KBM-7 (cell line): ENCODE measurements at regions not wholly inside any gene's neighbourhood (a gene's known extent, or its start where the extent isn't known, plus 50 kb on each side); places are given as distances from the start of the nearest gene placed in this dataset.
"Not testable (repeated sequence)": the region's sequence is repeated elsewhere in the genome, so short reads cannot be mapped to it uniquely, and the experiment has no call there.

Source experiments
- DNase-seq: peaks from one replicate; pipeline ENCODE4 v3.0.0-alpha.2; 2015
- in situ Hi-C: fragments of 300-500 bp; cut with MboI; formaldehyde crosslinking; loops from 2 replicates; pipeline ENCODE4 v1.14.3; 2020; ENCODE audit warnings: low sequenced_read_pairs, low pct_unique_long_range_greater_than_20kb, mixed read lengths

DNA sequence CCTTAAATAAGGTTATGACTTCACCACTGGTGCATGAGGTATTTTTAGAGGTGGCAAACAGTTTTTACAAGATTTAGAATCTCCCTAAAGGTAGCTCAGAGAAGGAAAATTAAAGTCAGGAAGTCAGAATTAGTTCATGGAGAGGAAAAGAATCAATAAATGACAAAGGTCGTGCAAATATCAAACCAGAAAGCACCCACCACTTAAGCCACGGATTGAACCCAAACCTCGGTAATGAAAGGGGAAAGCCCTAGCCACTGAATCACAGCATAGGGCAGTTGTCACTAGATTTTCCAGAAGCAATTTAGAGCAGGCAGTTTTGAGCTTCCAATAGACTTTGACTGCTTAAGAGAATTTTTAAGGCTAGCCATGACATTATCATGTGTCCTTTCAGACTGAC lies 1590.4 kb downstream of the SLITRK1 start:
- in situ Hi-C loops: no loop called here
- DNase-seq: no peak

DNA sequence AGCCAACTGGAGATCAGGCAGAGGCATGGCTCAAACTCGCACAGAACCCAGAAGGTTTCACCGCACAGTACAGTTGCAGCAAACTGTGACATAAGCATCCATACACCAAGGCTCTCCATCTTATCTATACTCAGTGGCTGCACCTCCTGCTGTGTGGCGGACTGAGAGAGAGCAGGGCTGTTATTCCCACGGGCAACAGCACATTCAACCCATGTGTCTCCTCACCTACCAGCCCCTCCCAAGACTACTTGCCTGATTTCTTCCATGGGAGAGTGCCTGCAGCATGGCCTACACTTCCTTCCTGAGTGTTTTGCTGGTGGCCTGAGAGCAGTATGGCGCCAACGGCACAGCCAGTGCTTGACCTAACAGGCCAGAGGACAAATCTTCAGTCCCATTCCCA lies 1606.6 kb downstream of the SLITRK1 start:
- DNase-seq: no peak
- in situ Hi-C loops: no loop called here

DNA sequence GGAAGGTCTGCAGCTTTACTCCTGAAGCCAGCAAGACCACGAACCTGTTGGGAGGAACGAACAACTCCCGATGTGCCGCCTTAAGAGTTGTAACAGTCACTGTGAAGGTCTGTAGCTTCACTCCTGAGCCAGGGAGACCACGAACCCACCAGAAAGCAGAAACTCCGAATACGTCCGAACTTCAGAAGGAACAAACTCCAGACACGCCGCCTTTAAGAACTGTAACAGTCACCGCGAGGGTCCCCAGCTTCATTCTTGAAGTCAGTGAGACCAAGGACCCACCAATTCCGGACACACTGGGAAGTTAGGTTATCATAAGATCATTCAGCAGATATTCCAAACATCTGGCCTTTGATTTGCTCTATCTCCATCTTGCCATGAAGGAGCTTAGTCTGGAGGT lies 1623.0 kb downstream of the SLITRK1 start:
- DNase-seq: no peak
- in situ Hi-C loops: no loop called here

DNA sequence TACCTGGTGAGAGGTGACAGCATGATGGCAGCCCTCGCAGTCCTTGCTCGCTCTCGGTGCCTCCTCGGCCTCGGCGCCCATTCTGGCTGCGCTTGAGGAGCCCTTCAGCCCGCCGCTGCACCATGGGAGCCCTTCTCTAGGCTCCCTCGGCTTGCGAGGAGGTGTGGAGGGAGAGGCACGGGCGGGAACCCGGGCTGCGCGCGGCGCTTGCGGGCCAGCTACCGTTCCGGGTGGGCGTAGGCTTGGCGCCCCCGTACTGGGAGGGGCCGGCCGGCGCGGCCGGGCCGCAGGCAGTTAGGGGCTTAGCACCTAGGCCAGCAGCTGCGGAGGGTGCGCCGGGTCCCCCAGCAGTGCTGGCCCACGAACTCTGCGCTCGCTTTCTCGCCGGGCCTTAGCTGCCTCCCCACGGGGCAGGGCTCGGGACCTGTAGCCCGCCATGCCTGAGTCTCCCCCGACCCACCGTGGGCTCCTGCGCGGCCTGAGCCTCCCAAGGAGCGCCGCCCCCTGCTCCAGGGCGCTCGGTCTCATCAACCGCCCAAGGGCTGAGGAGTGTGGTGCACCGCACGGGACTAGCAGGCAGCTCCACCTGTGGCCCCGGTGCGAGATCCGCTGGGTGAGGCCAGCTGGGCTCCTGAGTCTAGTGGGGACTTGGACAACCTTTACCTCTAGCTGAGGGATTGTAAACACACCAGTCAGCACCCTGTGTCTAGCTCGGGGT lies 1624.3 kb downstream of the SLITRK1 start:
- in situ Hi-C loops: no loop called here
- no peak for DNase-seq

DNA sequence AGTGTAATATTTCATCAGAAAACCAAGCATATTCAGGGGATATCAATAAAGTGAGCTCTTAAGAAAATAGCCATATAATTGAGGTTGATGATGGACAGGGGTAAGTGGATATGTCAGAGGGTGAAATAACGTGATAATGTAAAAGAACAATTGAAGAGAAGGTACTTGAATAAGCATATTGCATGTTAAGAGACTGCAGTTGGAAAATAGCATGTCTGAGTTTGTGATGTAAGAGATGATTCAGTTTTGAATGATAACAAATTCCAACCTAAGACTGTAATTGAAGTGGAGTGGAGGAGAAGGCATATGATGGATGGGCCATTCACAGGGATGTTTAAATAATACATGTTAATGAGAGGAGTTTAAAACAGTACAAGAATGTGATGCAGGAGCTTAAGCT lies 1633.5 kb downstream of the SLITRK1 start:
- no peak for DNase-seq
- in situ Hi-C loops: no loop called here

DNA sequence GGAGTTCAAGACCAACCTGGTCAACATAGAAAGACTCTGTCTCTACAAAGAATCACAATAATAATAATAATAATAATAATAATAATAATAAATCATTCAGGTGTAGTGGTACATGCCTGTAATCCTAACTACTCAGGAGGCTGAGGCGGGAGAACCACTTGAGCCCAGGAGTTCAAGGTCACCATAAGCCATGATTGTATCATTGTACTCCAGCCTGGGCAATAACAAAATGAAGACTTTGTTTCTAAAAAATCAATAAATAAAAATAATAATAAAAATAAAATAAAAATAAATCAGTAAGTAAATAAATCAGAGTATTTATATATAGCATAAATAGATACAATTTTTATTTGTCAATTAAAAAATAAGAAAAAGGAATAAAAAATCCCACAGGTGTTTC lies 1636.4 kb downstream of the SLITRK1 start:
- in situ Hi-C loops: no loop called here

DNA sequence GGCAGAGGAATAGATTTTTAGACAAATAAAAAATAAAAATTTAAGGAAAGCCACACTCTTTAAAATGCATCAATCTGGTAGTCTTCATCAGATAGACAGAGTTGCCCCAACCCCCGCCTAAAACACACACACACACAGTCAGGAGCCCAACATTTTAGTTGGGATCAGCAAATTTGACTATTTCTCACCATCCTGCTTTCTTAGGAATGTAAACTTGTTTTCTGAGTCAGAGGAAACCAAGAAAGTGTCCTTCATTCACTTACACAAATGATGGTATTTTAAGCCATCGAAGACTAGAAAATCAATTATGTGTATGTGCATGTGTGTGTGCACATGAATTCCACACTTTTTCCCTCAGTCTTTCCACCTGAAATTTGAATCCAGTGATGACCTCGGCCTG lies 1657.5 kb downstream of the SLITRK1 start:
- in situ Hi-C loops: no loop called here
- no peak for DNase-seq

More for the DNA sequence above, 1636.4 kb downstream of the SLITRK1 start:
- DNase-seq: no peak

DNA sequence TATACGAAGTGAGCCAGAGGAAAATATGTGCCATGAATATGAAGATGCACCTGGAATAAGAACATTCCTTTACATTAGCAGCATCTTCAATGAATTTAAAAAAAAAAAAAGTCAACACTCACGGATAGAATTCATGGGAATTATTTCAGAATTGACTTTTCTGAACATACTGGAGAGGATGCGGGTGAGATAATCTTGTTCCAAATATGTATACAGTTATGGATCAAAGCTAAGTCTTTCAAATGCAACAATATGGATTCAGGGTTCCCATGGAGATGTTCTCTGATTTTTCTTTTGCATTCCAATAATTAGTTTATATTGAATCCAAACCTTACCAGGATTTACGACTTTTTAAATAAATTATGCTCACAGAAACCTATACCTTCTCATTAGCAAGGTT lies 1660.7 kb downstream of the SLITRK1 start:
- DNase-seq: no peak
- in situ Hi-C loops: no loop called here

DNA sequence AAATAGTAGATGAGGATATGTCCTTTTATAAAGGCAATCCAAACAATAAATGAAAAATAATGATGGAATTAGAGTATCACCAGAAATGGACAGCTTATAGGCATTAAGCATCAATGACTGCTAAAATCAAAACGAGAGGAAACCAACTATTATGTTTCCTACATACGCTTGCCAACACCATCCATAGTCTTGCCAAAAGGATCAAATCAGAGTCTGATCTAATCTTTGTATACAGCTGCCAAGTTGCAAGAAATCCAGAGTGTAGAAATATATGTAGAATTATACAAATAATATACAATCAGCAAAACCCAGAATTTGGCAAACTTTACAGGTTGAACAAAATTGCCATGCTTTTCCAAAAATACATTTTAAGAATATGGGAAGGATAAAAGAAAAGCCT lies 1661.6 kb downstream of the SLITRK1 start:
- in situ Hi-C loops: no loop called here
- DNase-seq: no peak

DNA sequence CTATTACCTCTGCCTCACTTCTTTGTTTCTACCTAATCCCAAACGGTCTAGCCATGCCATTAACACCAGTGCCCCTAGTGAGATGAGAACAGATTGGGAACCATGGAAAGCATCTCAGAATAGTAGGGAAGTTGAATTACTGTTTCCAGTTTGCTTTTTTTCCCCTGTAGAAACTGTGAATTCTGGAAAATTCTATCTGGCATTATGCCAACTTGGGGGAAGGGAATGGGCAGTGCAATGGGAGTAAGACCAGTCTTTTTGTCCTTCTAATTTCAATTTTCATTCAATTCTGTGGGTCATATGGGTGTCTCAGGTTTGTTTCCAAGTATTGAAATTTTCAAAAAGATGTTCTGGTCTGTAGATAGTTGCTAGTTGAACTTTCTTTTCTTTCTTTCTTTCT lies 1666.1 kb downstream of the SLITRK1 start:
- in situ Hi-C loops: no loop called here
- DNase-seq: no peak

DNA sequence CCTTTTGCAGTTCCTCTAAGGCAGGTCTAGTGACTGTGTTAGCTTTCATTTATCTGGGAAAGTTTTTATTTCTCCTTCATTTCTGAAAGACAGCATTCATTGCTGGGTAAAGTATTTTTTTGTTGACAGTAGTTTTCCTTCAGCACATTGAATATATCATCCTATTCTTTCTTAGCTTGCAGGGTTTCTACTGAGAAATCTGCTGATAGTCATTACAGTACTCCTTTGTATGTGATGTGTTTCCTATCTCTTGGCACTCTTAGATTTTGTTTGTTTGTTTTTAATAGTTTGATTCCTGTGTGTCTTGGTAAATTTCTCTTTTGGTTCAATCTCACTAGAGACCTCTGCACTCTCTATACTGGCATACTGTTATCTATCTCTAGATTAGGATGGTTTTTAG lies 1667.9 kb downstream of the SLITRK1 start:
- in situ Hi-C loops: no loop called here
- no peak for DNase-seq

DNA sequence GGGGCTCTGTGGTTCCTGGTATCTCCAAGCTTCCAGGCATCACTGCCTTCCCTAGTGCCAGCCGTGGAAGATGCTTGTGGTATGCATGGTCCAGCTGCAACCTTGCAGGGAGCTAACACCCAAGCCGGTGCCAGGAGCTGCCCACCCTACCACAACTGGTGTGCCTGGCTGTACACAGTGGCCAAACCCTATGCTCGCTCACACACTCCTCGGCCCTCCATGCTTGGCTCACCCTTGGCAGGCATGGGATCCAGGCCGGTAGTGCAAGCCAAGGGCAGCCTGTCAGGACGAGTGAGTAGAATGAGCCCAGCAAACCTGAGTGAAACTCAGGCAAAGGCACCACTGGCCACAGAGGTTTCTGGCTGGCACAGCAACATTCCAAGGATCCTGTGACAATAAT lies 1676.0 kb downstream of the SLITRK1 start:
- in situ Hi-C loops: no loop called here
- no peak for DNase-seq

DNA sequence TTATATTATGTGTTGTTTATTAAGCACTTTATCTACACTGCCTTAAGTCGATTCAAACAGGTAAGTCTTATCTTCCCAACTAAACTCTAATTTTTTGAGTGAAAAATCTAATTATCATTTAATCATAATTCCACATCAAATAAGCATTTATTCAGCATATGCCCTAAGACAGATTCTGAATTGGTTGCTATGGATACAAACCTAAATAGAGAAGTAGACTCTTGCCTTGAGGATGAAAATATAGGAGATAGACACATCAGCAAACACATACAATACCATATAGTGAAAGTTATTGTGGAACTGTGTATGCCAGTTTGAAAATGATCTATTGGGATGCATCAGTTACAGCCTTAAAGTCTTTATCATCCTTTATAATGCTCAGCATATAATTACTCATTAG lies 1679.9 kb downstream of the SLITRK1 start:
- no peak for DNase-seq
- in situ Hi-C loops: no loop called here

DNA sequence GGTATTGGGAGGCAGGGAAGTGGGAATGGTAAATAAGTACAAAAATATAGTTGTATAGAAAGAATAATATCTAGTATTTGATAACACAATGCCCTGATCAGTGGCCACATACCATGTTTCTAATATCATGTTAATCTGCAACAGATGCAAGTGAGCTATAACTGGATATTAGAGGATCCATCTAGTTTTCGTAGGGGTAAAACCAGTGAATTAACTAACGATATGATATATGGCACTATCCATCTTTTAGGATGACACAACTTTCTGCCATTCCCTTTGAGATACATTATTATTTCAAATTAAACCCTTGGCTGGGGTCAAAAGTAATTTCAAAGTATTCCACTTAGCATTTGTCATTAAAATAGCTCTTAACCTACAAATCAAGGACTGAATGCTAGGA lies 1686.2 kb downstream of the SLITRK1 start:
- in situ Hi-C loops: no loop called here

DNA sequence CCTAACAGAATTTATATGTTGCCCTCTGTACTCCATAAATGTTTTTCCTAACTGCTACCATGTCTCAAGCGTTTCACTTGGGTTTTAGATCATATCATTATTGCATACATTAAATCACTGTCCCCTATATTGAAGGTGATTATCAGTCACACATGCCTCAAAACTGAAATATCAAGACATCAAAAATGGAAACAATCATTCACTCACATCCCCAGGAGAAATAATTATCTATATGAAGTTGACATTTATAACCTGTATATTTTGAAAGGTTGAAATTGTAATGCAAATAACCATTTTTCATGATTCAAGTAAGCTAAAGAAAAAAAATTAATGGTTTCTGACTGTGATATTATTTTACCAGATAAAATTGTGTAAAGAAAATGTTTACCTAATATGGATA lies 1695.0 kb downstream of the SLITRK1 start:
- no peak for DNase-seq
- in situ Hi-C loops: no loop called here

More for the DNA sequence above, 1686.2 kb downstream of the SLITRK1 start:
- no peak for DNase-seq

DNA sequence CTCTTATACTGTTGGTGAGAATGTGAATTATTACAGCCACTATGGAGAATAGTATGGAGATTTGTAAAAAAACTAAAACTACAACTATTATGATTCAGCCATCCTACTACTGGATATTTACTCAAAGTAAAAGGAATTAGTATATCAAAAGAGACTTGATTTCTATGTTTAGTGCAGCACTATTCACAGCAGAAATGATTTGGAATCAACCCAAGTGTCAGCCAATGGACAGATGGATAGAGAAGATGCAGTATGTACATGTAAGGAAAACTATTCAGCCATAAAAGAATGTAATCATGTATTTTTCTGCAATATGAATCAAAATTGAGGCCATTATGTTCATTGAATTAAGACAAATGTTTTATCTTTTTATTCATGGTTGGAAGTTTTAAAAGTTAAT lies 1705.5 kb downstream of the SLITRK1 start:
- DNase-seq: no peak
- in situ Hi-C loops: no loop called here

DNA sequence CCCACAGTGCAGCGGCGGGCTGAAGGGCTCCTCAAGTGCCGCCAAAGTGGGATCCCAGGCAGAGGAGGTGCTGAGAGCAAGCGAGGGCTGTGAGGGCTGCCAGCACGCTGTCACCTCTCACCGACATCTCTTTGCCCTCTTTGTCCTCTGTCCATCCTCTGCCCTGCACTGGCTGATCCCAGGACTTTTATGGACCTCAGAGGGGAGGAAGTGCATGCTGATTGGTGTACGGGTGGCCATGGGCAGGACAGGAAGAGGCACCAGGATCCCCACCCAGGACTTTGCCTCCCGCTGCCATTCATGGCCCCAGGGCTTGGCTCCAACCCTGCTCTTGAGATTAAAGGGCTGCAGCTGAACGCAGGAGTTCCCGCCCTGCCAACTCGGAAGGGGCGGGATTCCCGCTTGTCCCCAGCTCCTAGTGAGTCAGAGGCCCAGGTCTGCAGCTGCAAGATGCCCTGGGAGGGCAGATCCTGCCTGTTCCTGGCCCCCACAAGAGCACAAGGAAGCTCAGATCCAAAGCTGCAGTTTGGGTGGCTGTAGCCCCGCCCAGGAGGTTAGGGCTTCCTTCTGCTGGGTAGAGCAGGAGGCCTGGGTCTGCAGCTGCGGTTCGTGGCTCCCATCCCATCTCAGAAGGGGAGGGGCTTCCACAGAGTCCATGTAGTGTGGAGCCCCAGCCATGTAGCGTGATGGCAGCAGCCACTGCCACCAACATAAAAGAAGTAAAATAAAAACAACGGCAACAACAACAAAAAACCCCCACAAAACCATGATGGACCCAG lies 1716.7 kb downstream of the SLITRK1 start:
- DNase-seq: no peak
- in situ Hi-C loops: no loop called here

DNA sequence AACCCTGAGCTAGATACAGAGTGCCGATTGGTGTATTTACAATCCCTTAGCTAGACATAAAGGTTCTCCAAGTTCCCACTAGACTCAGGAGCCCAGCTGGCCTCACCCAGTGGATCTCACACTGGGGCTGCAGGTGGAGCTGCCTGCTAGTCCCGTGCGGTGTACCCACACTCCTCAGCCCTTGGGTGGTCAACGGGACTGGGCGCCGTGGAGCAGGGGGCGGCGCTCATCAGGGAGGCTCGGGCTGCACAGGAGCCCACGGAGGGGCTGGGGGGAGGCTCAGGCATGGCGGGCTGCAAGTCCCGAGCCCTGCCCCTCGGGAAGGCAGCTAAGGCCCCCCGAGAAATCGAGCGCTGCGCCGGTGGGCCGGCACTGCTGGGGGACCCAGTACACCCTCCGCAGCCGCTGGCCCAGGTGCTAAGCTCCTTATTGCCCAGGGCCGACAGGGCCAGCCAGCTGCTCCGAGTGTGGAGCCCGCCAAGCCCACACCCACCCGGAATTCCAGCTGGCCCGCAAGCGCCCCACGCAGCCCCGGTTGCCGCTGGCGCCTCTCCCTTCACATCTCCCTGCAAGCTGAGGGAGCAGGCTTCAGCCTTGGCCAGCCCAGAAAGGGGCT lies 1717.4 kb downstream of the SLITRK1 start:
- in situ Hi-C loops, DNase-seq: not testable (repeated sequence)

DNA sequence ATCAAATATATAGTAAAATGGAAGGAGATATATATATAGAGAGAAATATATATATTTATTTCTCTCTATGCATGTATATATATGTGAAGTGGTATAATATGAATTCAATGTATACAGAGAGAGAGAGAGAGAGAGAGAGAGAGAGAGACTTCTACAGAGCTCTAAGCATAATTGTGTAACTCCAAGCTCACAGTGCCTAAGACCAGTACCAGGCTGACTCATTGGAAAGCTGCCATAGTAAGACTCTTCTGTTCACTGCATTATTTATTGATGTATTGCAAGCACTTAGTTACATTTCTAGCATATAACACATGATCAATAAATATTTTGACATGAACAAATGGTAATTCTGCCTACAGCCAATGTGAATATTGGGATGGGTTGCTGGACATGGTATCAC lies 1734.7 kb downstream of the SLITRK1 start:
- in situ Hi-C loops: no loop called here
- no peak for DNase-seq

DNA sequence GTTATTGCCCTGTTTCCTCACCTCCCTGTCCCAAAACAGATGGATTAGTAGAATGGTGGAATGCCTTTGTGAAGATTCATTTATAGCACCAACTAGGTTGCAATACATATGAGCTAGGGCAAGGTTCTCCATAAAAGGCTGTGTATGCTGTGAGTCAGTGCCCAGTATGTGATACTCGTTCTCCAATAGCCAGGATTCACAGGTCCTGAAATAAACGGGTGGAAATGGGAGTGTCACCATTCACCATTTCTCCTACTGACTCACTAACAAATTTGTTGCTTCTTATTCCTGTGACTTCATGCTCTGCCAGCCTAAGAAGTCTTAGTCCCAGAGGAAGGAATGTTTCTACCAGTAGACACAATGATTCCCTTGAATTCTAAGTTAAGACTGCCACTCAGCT lies 1745.4 kb downstream of the SLITRK1 start:
- DNase-seq: no peak
- in situ Hi-C loops: no loop called here
